ENCODE measurements at regions not wholly inside any gene's neighbourhood (a gene's known extent, or its start where the extent isn't known, plus 50 kb on each side); places are given as distances from the start of the nearest gene placed in this dataset.
"Not testable (repeated sequence)": the region's sequence is repeated elsewhere in the genome, so short reads cannot be mapped to it uniquely, and the experiment has no call there.

DNA sequence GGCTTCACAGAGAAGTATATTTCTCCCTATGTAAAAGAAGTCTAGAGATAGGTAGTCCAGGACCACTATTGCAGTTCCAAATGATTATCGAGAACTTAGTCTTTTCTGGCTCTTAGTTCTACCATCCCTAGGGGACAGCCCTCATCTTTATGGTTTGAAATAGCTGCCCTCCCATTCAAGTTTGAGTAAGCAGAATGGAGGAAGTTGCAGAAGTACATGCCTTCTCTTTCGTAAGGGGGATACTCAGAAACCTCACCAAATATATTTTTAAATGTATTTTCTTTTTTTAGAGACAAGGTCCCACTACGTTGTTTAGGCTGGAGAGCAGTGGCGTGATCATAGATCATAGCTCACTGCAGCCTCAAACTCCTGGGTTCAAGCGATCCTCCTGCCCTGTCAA lies 236.8 kb upstream of the RREB1 start:
- no peak for TF ChIP-seq CTCF (IDR thresholded peaks at IDR 0.05; ENCODE audit: unreplicated experiment)
- Mint-ChIP-seq H3K4me1 (no peaks in the 10 kb centered on the region), H3K27ac (no peak overlapping the region), H3K9me3 (peaks cover 7% of the 10 kb centered on the region), H3K27me3 (ENCODE audit: low read depth) (no peaks in the 10 kb centered on the region), H3K36me3 (no peaks in the 10 kb centered on the region), H3K4me3 (no peak overlapping the region)
- no peak for DNase-seq (ENCODE audit: low spot score in 2 of 2, unreplicated experiment in 2 of 2)

DNA sequence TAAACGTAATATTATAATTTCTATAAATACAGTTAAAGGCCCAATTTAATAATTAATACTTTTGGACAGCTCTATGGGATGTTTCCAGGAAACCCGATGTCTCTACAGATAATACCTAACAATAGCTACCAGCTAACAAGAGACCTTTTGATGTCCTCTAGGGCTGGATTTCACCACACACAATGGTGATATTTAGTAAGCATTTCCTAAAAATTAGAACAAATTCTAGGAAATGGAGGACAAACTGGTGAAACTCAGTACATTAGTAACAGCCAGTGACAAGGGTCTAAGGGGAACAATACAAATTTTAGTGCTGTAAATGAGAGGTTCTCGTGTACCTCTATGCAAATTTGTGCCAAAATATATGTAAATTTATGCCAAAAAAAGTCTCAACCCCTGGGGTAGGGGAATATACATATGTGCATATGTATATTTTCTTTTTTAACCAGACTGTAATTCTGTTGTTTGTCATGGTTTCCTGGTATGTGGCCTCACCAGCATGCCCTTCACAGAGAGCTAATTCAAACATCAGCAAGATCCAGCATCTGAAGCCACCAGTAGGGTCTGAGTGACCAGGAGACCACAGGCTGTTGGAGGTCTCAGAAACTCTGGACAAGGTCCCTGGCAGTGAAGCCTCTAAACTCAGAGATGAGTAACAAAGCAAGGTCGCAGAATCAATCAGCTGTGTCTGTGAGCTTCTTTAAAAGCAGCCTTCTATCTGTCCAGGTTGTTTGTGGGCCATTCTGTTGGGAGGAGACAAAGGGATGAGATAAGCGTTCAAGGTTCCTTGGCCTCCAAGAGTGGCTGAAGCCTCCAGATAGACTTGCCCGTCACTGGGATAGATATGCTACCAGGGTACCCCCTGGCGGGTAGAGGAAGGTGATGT lies 235.1 kb upstream of the RREB1 start:
- Mint-ChIP-seq H3K27ac (no peak overlapping the region), H3K27me3 (ENCODE audit: low read depth) (no peaks in the 10 kb centered on the region), H3K36me3 (no peaks in the 10 kb centered on the region), H3K4me3 (no peak overlapping the region), H3K9me3 (peaks cover 7% of the 10 kb centered on the region), H3K4me1 (no peaks in the 10 kb centered on the region)
- DNase-seq (ENCODE audit: low spot score in 2 of 2, unreplicated experiment in 2 of 2): no peak
- TF ChIP-seq CTCF (IDR thresholded peaks at IDR 0.05; ENCODE audit: unreplicated experiment): no peak

GRCh38 chr6:6873778-6874177 lies 234.0 kb upstream of the RREB1 start:
- TF ChIP-seq CTCF (IDR thresholded peaks at IDR 0.05; ENCODE audit: unreplicated experiment): no peak
- no peak overlapping the region for H3K4me3 Mint-ChIP-seq
- H3K36me3 Mint-ChIP-seq: no peaks in the 10 kb centered on the region
- H3K9me3 Mint-ChIP-seq: peaks cover 7% of the 10 kb centered on the region
- H3K4me1 Mint-ChIP-seq: no peaks in the 10 kb centered on the region
- H3K27me3 Mint-ChIP-seq (ENCODE audit: low read depth): no peaks in the 10 kb centered on the region
- H3K27ac Mint-ChIP-seq: no peak overlapping the region
- DNase-seq (ENCODE audit: low spot score in 2 of 2, unreplicated experiment in 2 of 2): no peak

- H3K27ac Mint-ChIP-seq: no peak overlapping the region
- H3K27me3 Mint-ChIP-seq (ENCODE audit: low read depth): no peaks in the 10 kb centered on the region
- no peaks in the 10 kb centered on the region for H3K36me3 Mint-ChIP-seq
- peaks cover 2% of the 10 kb centered on the region for H3K4me1 Mint-ChIP-seq
- no peak for TF ChIP-seq CTCF (IDR thresholded peaks at IDR 0.05; ENCODE audit: unreplicated experiment)
- DNase-seq (ENCODE audit: low spot score in 2 of 2, unreplicated experiment in 2 of 2): no peak
- no peak overlapping the region for H3K4me3 Mint-ChIP-seq
- H3K9me3 Mint-ChIP-seq: no peaks in the 10 kb centered on the region
Observed at GRCh38 chr6:6875818-6876470, 231.8 kb upstream of the RREB1 start.

DNA sequence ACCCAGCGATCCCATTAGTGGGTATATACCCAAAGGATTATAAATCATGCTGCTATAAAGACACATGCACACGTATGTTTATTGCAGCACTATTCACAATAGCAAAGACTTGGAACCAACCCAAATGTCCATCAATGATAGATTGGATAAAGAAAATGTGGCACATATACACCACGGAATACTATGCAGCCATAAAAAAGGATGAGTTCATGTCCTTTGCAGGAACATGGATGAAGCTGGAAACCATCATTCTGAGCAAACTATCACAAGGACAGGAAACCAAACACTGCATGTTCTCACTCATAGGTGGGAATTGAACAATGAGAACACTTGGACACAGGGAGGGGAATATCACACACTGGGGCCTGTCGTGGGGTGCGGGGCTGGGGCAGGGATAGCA lies 230.0 kb upstream of the RREB1 start:
- H3K27ac Mint-ChIP-seq; H3K4me1 Mint-ChIP-seq; H3K9me3 Mint-ChIP-seq; H3K4me3 Mint-ChIP-seq; DNase-seq (ENCODE audit: low spot score in 2 of 2, unreplicated experiment in 2 of 2); H3K27me3 Mint-ChIP-seq (ENCODE audit: low read depth); H3K36me3 Mint-ChIP-seq: not testable (repeated sequence)

DNA sequence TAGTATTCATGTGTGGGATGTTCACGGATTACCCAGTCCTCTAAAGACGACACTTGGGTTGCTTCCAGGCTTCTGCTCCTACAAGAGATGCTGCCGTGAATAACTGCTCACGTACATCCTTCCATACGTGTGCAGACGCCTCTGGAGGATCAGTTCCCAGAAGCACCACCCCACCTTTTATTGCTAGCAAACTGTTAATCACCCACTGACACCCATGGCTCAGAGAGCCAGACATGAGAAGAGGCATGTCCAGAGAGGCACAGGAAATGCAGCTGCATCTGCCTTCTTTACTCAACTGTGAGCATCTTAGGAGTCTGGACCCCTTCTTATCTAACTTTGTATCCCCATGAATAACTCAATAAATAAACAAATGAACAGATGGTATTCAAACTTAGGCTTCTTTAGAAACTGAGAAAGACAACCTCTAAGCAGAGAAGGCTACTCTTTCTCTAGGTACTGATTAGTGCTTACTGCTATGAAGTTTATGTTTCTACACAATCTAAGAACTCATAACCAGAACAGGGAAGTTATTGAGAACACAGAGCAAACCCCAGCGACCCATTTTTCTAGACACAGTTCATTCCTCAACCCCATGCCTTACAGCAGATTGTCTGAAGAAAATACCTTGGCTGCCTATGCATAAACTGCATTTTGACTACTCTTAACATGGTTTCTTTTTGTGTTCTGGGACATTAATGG lies 228.7 kb upstream of the RREB1 start:
- Mint-ChIP-seq H3K4me1 (peaks cover 5% of the 10 kb centered on the region), H3K27ac (no peak overlapping the region), H3K36me3 (no peaks in the 10 kb centered on the region), H3K9me3 (no peaks in the 10 kb centered on the region), H3K4me3 (no peak overlapping the region), H3K27me3 (ENCODE audit: low read depth) (no peaks in the 10 kb centered on the region)
- no peak for TF ChIP-seq CTCF (IDR thresholded peaks at IDR 0.05; ENCODE audit: unreplicated experiment)
- no peak for DNase-seq (ENCODE audit: low spot score in 2 of 2, unreplicated experiment in 2 of 2)

DNA sequence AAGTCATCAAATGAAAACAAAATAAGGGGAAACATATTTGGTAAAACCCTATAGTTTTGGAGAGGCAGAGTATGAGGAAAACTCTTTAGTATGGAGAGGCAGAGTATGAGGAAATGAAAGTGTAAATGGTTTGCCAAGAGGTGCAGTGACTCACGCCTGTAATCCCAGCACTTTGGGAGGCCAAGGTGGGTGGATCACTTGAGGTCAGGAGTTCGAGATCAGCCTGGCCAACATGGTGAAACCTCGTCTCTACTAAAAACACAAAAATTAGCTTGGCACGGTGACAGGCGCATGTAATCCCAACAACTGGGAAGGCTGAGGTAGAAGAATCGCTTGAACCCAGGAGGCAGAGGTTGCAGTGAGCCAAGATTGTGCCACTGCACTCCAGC lies 228.2 kb upstream of the RREB1 start:
- not testable (repeated sequence) for H3K27me3 Mint-ChIP-seq (ENCODE audit: low read depth); DNase-seq (ENCODE audit: low spot score in 2 of 2, unreplicated experiment in 2 of 2); H3K4me1 Mint-ChIP-seq; H3K36me3 Mint-ChIP-seq; H3K9me3 Mint-ChIP-seq; H3K27ac Mint-ChIP-seq; H3K4me3 Mint-ChIP-seq
